NCI-H1694 (cell line): ENCODE measurements at regions not wholly inside any gene's neighbourhood (a gene's known extent, or its start where the extent isn't known, plus 50 kb on each side); places are given as distances from the start of the nearest gene placed in this dataset.

ENCODE experiments used
- DNase-seq: peaks from one replicate; lab custom pipeline; 2025; lab: John Stamatoyannopoulos, UW

DNA sequence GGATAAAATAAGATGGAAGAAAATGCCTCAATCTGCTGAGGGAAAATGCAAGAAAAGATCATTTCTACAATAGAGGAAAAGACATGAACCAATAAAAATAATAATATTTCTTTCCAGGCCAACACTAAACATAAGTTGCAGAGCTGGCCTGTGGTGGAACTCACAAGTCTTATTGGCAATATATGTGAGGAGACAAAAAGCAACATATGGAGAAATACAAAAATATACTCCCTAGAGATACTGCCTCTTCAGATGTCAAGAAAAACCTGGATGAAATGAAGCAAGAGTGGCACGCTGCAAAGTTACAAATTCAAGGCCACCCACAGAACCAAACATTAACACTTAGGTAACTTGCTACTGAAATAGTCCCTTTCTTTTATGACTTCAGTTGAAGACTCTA is 264.9 kb upstream of the FMN2 start:
- no peak for DNase-seq

DNA sequence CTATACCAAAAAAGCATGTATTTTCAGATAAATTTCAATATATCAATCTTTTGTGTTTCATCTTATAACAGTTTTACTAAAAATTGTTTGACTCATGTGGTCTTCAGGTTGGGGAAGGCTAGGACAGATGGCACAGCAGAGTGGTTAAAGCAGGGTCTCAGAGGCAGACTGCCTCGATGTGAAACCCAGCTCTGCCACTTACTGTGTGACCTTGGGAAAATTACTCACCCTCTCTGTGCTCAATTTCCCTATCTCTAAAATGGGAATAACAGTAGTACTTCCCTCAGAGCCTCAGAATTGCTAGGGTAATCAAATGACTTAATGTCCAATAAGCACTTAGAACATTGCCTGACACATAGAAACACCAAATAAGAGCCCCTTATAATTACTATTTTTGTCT is 262.1 kb upstream of the FMN2 start:
- DNase-seq: no peak

DNA sequence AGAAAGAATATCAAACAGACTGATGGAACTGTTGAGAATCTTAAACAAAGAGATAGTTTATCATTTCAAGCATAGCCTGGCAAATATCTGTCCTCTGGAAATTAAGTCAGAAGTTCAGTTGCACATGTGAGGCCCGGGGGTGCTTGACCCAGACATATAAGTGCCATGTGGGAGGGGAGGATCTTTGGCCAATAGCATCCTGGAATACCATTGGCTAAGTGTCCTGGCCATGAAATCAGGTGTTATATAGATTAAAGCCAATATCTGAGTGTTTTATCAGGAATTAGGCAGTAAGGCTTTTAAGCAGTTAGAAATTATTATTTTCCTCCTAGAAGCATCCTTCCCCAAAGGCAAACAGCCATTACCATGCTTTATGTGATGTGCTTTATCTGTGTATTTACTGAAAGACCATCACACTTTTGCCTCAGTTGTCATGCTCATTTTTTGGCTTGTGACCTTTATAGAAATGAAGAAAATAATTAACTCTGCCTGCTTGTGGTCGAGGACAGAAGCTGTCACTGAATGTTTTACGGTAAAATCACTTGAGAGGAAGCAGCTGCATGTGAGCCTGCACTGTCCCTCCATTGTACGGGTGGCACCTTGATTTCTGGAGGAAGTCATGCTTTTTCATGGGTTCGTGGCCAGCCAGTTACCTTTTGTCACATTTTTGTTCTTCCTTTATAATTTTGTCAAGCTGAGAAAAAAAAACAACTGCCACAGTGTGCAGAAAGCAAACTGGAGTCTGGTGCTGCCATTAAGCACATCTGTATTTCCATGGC is 259.9 kb upstream of the FMN2 start:
- DNase-seq: no peak

DNA sequence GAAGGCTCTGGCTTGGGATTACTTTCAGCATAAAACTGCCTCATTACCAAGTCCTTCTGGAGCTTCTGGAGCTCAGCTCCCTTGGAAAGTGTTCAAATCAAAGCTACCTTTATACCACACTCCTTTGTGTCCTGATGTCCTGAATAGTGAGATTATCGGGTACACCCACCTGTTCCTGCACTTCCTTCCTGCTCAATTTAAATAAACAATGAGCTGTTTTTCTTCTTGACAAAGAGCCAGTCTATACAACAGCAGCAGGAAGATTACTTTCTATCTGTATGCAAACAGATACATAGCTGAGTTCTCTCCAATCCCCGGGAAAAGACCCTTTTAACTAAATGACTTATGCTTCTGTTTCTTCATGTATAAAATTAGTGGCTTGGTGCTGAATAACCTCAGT is 258.0 kb upstream of the FMN2 start:
- no peak for DNase-seq

DNA sequence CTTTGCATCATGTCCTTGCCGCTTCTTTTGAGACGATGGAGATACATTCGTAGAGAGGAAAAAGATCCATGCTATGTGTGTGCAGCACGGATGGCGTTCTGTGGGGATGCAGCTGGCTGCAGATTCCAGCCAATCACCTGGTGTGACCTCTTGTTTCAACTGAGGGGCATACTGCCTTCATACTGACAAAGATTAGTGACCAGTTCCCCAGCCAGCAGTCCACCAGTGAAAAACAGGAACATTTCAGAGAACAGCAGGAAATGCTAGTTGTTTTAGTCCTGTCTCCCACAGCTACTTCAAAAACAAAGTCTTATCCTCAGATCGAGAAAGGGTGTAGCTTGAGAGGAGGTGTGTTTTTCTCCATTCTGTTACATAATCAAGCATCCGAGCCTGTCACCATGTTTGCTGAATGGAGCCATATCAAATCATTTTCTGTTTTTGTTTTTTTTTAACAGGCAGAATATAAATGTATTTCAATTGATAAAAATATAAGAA is 255.7 kb upstream of the FMN2 start:
- DNase-seq: no peak

DNA sequence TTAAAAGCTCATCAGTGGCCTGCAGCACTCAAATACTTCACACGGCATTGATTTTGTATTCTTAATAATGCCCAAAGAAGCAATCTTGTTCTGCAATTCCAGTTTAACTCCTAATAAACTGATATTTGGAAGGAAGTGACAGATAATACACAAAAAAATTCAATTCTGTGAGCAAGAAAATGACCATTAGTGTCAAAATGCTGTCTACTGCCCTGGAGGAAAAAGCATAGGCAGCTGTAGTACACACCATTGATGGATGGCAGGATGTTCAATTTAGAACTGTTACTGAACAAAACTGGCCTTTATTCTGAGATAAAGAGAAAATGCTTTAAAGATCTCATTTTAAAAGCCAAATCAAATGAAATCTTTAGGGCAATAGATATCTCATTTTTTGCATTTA is 251.3 kb upstream of the FMN2 start:
- no peak for DNase-seq

DNA sequence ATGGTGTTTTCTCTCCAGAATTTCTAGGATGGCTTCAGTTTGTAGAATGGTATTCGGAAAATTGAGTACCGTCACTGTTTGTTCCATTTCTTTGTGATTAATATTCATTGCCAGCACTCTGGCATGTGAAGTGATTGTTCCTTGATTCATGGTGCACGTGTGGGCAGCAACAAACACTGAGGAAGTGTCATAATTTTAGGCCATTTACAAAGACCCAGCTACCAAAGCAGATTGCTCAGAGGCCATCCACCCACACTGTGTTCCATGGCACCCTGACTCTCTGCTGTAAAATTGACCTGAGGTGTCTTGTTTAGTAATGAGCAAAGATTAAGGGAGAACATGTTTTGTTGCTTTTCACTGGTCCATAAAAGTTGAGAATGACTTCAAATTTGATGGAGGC is 250.9 kb upstream of the FMN2 start:
- no peak for DNase-seq

DNA sequence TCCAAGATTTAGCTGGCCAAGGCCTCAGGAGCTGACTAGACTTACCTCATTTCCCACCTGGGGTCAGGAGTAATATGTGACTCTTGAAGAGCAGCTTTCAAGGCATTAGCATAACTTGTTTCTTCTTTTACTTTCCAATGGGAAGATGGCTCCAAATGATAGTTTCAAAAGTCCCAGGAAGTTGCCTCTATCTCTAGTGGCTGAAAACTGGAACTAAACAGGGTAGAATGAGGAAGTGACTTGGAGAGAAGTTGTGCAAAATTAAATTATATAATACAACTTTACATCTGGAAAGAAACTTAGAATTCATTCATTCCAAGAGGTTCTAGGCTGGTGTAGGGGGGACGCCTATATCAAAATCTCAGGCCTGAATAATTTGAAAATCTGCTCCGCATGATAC is 250.1 kb upstream of the FMN2 start:
- no peak for DNase-seq

DNA sequence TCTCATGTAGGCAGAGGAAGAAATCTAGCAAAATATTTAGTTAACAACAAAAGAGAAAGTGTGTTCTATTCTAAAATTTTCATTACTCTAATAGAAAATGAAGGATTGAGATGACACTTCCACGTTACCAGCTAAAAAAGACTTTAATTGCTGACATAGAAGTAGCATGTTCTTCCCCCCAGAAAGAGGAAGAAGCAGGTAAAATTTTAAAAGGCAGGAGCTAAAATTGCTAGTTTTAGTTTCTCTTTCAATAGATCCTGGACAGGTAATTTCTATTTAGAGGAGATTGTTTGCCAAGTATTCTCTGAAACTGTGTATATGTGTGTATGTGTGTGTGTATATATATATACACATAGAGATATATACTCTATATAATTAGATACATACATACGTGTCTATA is 248.1 kb upstream of the FMN2 start:
- no peak for DNase-seq

DNA sequence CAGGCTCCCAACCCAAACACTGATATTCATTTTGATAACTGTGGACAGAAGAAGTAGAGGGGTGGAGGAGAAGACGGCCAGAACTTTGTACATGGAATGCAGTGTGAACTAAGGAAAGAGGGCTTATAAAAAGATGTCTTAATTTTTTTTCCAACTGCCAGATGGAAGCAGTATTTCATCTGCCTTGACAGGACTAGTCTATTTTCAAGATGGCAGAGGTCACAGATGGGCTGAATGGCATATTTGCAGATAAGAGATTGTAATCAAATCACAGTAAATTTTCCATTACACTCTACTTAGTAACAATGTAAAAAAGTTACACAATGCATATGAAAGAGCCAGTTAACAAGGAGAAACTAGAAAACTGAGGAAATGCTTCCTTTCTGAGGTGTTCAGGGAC is 246.8 kb upstream of the FMN2 start:
- no peak for DNase-seq

DNA sequence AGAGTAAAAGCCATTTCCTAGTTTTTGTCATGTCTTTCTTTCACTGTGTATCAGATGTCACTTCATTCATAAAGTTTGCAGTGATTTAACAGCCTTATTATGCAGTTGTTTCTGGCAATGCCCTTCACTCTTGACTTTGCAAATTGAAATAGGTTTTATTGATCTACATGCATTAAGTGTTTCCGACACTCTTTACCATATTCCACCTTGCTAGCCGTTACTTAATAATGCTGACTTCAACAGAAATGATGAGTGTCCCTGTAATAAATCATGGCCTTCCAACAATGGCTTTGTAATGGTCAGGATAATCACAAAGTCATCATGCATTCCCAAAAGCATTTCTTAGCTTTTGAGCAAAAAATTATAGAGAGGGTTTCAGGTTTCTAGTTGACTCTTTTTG is 236.8 kb upstream of the FMN2 start:
- no peak for DNase-seq

DNA sequence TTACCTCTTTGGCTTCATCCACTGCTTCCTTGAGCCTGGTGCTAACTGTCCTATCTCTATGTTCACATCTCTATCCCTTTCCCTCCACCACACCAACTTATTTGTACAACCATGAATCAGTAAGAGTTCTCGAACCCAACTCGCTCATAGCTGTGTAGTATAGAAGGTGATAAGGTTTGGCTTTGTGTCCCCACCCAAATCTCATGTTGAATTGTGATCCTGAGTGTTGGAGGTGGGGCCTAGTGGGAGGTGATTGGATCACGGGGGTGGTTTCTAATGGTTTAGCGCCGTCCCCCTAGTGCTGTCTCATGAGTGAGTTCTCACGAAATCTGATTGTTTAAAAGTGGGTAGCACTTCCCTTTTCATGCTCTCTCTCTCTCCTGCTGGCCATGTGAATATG is 235.6 kb upstream of the FMN2 start:
- no peak for DNase-seq

DNA sequence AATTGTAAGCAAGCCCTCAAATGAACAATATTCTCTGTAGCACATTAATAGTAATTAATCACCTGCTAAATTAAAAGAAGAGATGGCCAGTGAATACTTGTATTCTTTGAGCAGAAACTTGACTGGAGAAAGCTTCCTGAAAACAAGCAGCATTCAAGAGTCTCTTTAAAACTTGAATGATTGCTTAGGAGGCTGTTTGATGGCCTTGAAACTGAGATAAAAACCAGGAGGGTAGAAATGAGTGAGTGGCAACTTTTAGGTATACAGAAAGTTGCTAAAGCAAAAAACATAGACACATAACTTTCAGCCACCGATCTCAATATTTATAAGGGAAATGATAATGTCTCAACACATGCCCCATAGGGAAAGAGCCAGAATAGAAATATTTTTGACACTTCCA is 234.8 kb upstream of the FMN2 start:
- DNase-seq: no peak

DNA sequence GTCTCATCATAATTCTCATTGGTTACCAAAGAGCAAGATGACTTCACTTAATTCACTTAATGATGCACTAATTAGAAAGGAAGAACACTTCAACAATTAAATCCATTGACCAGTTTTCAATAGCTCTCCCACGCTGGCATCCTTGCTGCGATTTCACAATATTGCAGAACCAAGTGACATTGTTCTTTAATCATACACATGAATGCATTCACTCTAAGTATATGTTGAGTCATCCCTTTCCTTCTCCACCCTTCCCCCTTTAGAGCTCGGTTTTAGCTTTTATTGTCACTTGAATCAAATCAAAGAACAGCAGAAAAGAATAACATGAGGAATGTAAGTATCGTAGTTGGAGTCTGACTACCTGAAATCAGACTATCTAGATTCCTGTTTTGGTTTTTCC is 233.6 kb upstream of the FMN2 start:
- DNase-seq: no peak

DNA sequence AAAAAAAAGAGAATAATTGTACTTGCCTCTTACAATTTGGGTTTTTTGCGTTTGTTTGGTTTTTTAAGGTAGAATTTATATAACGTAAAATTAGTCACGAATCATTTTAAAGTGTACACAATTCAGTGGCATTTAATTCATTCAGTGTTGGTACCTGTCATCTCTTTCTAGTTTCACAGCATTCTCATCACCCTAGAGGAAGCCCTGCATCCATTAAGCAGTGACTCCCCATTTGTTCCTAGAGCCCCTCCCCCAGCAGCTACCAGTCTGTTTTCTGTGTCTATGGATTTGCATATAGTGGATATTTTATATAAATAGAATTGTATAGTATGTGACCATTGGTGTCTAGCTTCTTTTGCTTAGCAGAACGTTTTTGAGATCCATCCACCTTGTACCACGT is 233.2 kb upstream of the FMN2 start:
- no peak for DNase-seq

DNA sequence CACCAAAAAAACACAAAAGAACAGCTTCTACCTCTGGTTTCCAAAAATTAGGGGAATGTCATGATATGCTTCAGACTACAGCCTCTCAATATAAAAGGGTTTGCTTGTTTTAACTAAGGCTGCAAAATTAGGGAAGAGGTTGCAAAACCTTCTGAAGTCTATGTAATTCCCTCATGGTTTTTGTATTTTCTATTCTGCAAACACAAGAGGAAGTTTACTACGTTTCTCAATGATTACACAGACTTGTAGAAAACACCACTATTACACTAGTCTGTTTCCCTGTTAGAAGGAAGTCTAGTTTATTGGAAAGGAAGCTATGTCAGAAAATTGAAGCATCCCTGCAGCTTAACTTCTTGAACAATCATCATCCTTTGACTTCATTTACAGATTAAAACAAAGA is 229.7 kb upstream of the FMN2 start:
- DNase-seq: no peak

DNA sequence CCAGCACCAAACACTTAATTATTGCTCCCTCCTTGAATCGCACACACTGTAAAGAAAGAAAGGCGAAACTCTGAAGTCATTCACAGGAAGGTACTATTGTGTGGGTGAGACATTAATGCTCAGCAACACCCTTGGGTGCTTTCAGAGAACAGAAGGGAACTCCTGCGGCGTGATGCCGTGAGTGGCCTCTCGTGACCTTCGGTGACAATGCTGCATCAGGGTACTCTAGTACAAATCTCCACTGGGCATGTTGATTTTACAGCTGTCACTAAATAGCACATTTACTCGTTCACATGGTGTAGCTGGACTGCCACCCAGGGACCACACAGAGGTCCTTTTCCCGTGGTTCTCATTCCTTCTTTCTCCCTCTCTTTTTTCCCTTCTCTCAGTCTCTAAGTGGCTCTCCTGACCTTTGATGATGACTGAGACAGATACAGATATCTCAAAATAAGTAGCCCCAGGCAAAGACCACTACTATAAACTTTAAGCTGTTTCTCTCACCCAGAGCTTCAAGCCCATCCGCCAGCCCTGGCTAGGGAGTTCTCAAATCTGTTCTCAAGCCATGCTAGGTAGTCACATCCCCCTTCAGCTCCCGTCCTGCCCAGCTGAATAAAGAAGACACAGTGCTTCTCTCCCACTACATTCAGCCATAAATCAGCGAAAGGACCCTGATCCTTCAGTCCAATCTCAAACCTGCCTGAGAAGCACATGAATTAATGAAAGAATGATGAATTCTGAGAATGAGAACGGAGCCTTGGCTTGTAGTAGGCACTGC is 223.4 kb upstream of the FMN2 start:
- no peak for DNase-seq

DNA sequence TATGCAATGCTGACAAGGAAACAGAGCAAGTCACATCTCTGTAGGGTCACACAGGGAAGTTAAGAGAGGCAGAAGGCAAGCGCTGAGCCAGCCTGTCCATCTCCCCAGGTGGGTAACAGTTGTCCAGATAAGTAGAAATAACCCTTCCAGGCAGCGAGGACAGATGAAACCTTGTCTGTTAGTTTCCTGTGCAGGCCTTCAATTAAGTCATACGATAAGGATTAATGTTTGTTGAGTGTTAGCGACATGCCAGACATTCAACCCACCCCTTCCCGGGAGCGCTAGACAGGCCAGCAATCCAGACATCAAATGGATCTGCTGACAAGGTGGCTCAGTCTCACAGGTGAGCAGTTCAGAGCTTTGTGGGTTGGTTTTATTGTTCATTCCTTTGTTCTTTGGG is 221.5 kb upstream of the FMN2 start:
- no peak for DNase-seq

DNA sequence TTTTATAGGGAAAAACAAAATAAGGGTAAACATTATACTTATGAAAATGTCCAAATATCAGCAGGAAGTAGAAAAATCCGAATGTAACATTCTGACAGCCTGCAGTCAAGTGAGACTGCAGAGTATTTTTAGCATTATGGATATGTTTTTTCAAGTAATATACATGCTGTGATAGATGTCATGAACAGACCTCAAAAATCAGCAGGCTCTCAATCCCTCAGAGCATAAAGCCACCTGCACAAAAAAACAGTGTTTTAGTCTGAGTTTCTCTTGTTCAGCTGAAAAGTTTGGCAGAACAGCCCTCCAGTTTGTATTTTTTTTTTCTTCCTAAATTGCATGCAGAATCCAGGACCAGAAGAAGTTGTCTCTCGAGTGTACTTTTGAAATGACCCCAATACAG is 219.1 kb upstream of the FMN2 start:
- DNase-seq: no peak

DNA sequence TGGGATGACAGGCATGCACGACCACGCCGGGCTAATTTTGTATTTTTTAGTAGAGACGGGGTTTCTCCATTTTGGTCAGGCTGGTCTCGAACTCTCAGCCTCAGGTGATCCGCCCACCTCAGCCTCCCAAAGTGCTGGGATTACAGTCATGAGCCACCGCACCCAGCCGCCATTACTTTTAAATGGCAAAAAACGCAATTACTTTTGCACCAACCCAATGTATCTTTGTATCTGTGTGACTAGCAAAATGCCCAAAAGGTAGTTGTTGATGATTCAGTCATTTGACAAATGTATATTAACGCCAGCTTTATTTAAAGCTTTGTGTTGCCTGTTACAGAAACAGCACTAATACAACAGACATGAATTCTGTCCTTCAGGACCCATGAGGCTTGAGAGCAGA is 216.9 kb upstream of the FMN2 start:
- DNase-seq: no peak

DNA sequence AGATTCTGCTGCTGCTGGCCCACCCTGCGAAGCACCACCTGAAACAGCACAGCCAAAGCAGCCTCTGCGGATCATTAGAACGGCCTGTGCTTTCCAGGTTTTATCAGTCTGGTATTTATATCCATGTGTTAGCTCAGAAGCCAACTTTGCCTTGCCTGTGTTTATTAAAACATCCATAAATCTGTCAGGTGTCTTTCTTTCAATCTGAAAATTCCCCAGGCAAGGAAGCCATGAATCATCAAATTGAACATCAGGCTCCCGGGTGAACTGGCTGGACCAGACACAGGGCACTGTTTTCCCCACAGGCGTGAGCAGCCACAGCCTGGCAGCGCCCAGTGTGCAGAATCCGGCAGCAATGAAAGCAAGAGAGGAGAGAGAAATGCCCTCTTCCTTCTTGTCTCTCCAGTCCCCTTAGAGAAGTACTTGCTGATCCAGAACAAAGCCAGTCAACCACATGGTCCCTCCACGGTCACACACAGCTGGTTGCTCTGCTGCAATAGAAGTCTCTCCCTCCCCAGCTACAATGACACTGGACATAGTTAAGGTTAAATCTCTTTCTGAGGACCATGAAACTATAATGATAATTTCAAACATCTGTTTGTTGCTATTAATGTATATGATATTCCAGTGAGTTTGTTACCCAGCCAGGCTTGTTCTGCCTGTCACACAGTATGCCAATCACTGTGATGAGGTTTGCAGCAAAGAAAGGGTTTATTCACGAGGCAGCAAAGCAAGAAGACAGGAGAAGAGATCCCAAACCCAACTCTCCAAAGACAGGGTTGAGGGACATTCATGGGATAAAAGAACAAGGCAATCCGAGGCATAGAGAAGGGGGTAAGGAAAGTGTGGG is 212.1 kb upstream of the FMN2 start:
- no peak for DNase-seq

DNA sequence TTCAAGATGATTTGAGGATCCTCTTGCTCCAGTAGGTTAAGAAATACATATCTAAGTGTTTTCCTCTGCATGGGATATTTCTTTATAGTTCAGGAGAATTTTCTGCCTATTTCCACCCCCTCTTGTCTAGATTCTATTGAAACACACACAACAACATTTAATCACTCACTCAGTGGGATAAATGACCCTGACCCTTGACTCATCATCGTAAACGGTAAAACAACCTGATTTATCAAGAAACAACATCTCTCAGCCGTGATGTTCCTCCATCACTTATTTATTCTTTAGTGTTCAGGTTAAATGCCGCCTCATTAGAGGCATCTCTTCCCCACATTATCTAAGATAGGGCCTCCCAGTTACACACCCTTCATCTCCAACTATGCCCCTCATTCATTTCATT is 208.7 kb upstream of the FMN2 start:
- DNase-seq: no peak

DNA sequence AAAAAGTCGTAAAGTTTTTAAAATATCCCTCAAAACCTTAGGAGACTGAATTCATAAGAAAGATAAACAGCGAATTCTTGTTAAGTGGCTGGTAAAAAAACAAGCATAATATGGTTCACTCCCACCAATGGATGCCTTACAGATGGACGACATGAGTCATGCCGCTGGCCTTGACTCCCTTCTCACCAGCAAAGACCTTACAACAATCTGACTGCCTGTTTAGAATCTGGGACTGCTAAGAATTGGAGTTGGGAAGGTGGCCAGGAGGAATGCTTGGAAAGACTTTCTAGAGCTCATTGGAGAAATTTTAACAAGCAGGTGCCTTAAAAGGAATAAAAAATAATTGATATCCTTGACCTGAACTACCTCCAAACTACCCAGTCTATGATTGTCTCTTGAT is 206.9 kb upstream of the FMN2 start:
- no peak for DNase-seq
